GM13976 (cell line): ENCODE measurements at regions not wholly inside any gene's neighbourhood (a gene's known extent, or its start where the extent isn't known, plus 50 kb on each side); places are given as distances from the start of the nearest gene placed in this dataset.

Experiments used
- DNase-seq: peaks from one replicate; pipeline ENCODE4 v3.0.0; 2012; ENCODE audit warnings: low spot score
- CTCF ChIP-seq: IDR thresholded peaks from 2 replicates; pipeline ENCODE4 v1.5.1; 2012; ENCODE audit warnings: borderline replicate concordance, mild to moderate bottlenecking; ENCODE audit not compliant: insufficient read depth; ENCODE audit errors: extremely low read depth, missing control alignments, control extremely low read depth
- in situ Hi-C: fragments of 300-500 bp; cut with MboI; formaldehyde crosslinking; loops from one replicate; pipeline ENCODE4 v1.12.0; 2022; ENCODE audit warnings: low sequenced_read_pairs, mixed read lengths, inconsistent platforms; ENCODE audit not compliant: unreplicated experiment

DNA sequence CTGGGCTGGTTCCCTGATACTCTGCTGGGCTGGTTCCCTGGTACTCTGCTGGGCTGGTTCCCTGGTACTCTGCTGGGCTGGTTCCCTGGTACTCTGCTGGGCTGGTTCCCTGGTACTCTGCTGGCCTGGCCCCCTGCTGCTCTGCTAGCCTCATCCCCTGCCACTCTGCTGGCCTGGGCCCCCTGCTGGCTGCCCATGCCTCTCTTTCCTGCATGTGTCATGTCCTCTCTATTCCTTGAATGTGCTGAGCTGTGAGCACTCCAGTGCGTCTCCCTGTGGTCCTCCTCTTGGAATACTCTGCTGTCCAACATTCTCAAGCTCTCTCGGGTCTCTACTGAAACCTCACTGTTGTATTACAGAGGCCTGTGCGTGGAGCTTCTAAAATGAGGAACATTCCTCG lies 216.3 kb downstream of the RNF144A start:
- peak; percentile 18 for TF ChIP-seq CTCF
- in situ Hi-C loops: no loop called here
- no peak for DNase-seq

DNA sequence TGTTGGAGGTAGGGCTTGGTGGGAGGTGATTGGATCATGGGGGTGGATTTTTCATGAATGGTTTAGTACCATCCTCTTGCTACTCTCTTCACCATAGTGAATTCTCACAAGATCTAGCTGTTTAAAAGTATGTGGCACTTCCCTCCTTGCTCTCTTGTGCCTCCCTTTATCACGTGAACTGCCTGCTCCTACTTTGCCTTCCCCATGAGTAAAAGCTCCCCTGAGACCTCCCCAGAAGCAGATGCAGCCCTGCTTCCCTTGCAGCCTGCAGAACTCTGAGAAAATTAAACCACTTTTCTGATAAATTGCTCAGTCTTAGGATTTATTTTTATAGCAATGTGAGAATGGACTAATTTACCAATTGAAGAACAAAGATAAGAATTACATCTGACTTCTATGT lies 223.1 kb downstream of the RNF144A start:
- no peak for DNase-seq
- in situ Hi-C loops: no loop called here
- TF ChIP-seq CTCF: no peak

GRCh38 chr2:7145707-7146106 lies 228.5 kb downstream of the RNF144A start:
- in situ Hi-C loops: no loop called here
- TF ChIP-seq CTCF: no peak
- no peak for DNase-seq

DNA sequence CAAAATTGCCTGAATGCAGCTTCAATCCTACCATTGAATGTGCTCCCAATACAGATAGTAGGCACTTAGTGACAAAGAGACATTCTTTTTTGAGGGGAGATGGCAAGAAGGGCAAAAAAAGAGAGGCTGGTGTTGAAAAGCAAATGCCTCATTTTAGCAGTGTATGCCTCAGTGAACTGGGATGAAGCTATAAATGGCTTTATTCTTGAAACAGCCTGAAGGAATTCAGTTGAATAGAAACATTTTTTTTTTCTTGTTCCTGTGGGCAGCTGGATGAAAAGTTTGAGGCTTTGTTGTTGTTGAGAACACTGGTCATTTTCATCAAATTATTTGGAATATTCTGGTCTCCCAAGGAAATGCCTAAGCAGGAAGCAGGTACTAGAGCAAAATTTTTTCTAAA lies 228.9 kb downstream of the RNF144A start:
- no peak for DNase-seq
- in situ Hi-C loops: no loop called here
- TF ChIP-seq CTCF: no peak

GRCh38 chr2:7154656-7155055 lies 237.4 kb downstream of the RNF144A start:
- TF ChIP-seq CTCF: no peak
- in situ Hi-C loops: no loop called here

GRCh38 chr2:7161501-7161900 lies 244.3 kb downstream of the RNF144A start:
- in situ Hi-C loops: no loop called here
- DNase-seq: no peak
- no peak for TF ChIP-seq CTCF

More at GRCh38 chr2:7154656-7155055, 237.4 kb downstream of the RNF144A start:
- DNase-seq: no peak

DNA sequence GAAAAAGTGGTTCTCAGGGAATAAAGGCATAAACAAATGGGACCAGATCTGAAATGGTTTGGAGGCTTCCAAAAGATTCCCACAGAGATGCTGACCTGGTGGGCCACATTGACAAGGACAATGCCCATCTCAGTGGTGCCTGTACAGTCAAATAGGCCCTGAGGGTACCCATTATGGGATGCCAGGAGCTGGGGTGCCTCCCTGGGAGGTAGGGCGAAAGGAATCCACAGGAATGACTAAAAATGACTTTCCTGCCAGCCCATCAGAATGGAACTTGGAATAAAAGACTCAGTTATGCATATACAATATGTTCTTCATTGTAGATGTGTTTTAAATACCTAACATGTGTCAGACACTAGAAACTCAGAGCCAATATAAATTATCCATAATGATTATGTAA lies 248.5 kb downstream of the RNF144A start:
- TF ChIP-seq CTCF: no peak
- in situ Hi-C loops: no loop called here
- DNase-seq: no peak
